Fibroblast of the aortic adventitia (primary cell): ENCODE measurements at regions not wholly inside any gene's neighbourhood (a gene's known extent, or its start where the extent isn't known, plus 50 kb on each side); places are given as distances from the start of the nearest gene placed in this dataset.

Source experiments
- DNase-seq: peaks from one replicate; pipeline ENCODE4 v3.0.0-alpha.2; 2010; ENCODE audit warnings: low read depth
- H3K4me3 ChIP-seq: 2 replicates; pipeline ENCODE4 v1.5.1; 2011; ENCODE audit warnings: low read depth, mild to moderate bottlenecking, control low read depth, low read length, moderate library complexity
- TF ChIP-seq, protein P1 (sequence below): IDR thresholded peaks from 2 replicates; pipeline ENCODE4 v1.5.1; 2011; ENCODE audit warnings: mild to moderate bottlenecking, low read length, control low read depth, inconsistent platforms; ENCODE audit not compliant: insufficient read depth

DNA sequence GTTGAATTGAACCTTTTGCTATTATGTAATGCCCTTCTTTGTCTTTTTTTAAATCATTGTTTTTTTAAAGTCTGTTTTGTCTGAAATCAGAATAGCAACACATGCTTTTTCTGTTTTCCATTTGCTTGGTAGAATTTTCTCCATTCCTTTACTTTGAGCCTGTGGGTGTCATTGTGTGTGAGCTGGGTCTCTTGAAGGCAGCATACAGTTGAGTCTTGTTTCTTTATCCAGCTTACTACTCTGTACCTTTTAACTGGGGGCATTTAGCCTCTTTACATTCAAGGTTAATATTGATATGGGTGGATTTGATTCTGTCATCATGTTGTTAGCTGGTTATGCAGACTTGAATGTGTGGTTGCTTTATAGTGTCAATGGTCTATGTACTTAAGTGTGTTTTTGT lies 292.0 kb downstream of the MAP2K4 start:
- TF ChIP-seq, protein P1, sequence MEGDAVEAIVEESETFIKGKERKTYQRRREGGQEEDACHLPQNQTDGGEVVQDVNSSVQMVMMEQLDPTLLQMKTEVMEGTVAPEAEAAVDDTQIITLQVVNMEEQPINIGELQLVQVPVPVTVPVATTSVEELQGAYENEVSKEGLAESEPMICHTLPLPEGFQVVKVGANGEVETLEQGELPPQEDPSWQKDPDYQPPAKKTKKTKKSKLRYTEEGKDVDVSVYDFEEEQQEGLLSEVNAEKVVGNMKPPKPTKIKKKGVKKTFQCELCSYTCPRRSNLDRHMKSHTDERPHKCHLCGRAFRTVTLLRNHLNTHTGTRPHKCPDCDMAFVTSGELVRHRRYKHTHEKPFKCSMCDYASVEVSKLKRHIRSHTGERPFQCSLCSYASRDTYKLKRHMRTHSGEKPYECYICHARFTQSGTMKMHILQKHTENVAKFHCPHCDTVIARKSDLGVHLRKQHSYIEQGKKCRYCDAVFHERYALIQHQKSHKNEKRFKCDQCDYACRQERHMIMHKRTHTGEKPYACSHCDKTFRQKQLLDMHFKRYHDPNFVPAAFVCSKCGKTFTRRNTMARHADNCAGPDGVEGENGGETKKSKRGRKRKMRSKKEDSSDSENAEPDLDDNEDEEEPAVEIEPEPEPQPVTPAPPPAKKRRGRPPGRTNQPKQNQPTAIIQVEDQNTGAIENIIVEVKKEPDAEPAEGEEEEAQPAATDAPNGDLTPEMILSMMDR, result no peak
- DNase-seq, result no peak
- H3K4me3 ChIP-seq, result no peak overlapping the region

DNA sequence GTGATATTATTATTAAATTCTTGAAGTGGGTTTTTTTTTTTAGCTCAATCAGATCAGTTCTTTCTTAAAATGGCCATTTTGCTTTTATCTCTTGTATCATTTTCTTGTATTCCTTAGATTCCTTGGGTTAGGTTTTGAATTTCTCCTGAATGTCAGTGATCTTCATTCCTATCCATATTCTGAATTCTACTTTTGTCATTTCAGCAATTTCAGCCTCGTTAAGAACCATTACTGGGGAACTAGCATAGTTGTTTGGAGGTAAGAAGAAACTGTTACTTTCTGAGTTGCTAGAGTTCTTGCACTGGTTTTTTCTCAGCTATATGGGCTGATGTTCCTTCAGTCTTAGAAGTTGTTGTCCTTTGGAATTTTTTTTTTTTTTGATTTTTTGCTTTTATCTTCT lies 293.1 kb downstream of the MAP2K4 start:
- DNase-seq, result no peak
- TF ChIP-seq, protein P1, result no peak
- no peak overlapping the region for H3K4me3 ChIP-seq

DNA sequence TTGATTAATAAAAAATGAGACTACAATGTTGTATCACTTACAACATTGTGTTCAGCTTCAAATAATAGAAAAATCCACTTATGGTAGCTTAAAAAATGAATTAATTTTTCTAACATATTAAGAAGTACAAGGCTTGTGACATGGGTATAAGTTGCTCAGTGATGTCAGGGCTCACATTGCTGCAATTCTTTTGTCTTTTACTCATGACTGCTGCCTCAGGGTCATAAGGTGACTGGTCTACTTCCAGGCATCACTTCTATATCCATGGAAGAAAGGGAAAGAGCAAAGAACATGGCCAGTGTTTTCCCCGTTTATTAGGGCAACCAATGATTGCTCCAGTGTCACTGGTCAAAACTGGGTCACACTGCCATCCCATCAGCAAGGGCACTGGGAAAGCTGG lies 295.3 kb downstream of the MAP2K4 start:
- no peak overlapping the region for H3K4me3 ChIP-seq
- no peak for DNase-seq
- TF ChIP-seq, protein P1, result no peak

DNA sequence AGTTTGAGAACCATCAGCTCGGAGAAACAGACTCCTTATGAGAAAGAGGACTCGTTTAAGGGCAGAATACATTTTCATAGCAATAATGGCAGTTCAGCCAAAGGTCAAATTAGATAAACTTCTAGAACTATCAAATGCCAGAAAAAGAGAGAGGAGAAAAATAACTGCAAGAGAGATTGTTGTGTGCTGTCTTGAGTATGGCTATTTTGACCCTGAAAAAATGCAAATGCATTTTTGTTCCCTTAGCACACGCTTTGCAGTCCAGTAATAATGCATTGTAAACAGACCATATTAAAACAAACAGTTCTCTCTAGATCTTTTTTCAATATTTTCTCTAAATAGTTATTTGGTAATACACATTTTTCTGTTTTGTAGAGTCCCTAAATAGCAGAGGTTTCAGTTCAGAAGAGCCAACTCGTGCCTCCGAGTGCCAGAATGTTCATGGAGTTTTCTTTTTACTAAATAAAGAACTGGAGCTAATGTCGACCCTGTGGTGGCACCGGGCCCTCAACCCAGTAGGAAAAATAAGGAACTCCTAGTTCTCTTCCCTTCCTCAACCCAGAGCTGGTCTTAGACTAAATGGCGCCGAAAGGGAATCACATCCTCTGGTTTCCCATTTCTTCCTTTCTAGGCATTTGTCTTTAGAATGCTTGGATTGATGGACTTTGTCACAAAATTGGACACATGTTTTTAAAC lies 298.0 kb downstream of the MAP2K4 start:
- TF ChIP-seq, protein P1, result no peak
- H3K4me3 ChIP-seq, result no peak overlapping the region
- no peak for DNase-seq

DNA sequence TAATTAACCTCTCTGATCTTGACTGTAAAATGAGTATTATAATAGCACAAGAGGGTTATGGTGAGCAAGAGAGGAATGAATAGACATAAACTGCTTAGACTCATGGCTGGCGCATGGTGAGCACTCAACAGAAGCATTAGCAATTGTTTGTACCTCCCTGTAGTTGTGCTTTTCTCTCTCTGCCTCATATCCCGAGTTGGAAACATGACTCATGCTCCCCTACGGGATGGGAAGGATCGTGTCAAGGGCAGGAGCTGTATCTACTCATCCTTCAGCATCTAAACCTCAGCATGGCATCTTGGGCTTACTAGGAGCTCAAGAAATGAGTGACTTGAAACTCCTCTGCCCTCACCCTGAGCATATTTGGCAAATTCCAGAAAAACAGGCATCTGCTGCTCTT lies 299.6 kb downstream of the MAP2K4 start:
- TF ChIP-seq, protein P1, result no peak
- no peak for DNase-seq

DNA sequence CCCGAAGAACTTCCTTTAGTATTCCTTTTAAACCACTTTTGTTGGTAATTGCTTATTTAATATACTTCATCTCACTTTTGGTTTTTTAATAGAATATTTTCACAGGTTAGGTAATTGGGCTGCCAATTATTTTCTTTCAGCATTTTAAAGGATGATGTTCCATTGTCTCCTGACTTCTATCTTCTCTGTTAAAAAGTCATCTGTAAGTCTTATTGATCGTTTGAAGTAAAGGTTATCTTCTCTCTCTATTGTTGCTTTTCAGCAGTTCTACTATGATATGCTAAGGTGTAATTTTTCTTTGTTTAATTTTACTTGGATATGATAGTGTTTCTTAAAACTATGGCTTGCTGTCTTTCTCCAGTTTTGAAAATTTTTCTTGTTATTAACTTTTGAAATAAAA lies 307.5 kb downstream of the MAP2K4 start:
- DNase-seq, result no peak
- no peak overlapping the region for H3K4me3 ChIP-seq
- TF ChIP-seq, protein P1, result no peak

More for the DNA sequence above, 299.6 kb downstream of the MAP2K4 start:
- H3K4me3 ChIP-seq, result no peak overlapping the region

DNA sequence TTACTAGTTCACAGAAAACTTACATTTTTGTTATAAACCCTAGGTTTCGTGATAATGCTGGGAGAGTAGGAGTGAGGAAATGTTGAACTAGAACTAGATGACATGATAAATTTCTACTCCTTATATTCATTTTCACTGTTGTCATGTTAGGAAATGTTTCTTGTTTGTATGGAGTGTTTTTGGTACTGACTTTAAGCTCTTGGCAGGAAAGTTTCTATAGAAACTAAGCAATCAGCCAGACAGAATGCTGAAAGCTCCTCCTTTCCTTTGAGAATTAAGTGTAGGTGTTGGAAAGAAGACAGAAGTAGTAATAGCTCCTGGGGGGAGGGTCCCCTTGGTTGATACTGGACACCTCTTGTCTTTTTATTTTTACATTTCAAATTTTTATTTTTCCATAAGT lies 309.8 kb downstream of the MAP2K4 start:
- TF ChIP-seq, protein P1, result no peak
- no peak overlapping the region for H3K4me3 ChIP-seq
- DNase-seq, result no peak
